HG02623 (cell line): ENCODE measurements at regions not wholly inside any gene's neighbourhood (a gene's known extent, or its start where the extent isn't known, plus 50 kb on each side); places are given as distances from the start of the nearest gene placed in this dataset.

Experiments used
- ATAC-seq: cut with Tn5 transposase; IDR thresholded peaks from one replicate; pipeline ENCODE4 v1.9.1; 2021; ENCODE audit warnings: moderate library complexity; ENCODE audit not compliant: unreplicated experiment

DNA sequence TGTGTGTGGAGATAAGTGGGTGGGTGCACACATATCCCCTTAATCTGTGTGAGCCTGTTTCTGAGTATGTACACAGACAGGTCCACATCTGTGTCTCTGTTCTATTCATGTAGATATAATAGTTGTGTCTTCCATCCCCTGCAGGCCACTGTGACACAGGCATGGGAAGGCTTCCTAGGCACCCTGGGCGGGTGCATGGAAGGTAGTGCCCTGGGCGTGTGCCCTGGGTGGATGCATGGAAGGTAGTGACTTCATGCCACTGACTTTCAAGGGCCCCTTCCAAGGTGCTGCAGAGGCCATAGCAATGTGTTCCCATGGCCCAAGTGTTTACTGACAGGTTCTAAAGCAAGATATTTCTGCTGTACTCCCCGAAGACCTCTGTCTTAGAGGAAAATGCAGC is 462.5 kb upstream of the HS6ST1 start:
- no peak for ATAC-seq

DNA sequence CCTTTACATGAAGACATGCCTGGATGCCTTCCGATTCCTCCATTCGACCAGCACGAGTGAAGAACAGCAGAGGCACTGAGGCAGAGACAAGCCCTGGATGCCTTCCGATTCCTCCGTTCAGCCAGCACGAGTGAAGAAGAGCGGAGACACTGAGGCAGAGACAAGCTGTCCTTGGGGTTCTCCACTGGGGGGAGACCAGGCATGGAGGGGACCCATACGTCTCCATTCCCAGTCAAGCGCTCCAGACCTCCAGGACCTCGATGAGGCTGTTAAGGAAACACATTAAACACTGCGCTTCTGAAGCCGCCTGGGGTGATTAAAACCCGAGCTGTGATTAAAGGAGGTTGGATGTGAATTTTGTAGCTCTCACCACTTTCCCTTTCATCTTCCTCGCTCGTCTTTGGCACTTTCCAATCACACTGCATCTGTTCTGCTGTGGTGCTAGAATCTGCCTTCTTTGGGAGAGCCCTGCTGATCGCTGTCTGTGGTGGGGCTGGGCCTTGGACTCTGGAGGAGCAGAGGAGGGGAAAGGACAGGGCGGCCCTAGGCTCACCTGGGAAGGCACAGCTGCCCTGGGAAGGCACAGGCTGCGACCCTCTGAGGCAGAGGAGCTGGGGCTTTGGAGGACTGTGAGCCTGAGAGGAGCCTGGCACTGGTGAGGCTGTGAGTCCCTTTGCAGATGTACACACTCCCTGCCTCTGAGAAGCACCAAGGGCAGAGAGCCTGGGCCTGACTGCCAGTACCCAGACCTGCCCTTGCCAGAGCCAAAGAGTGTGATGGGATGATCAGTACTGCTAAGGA is 463.1 kb upstream of the HS6ST1 start:
- no peak for ATAC-seq

DNA sequence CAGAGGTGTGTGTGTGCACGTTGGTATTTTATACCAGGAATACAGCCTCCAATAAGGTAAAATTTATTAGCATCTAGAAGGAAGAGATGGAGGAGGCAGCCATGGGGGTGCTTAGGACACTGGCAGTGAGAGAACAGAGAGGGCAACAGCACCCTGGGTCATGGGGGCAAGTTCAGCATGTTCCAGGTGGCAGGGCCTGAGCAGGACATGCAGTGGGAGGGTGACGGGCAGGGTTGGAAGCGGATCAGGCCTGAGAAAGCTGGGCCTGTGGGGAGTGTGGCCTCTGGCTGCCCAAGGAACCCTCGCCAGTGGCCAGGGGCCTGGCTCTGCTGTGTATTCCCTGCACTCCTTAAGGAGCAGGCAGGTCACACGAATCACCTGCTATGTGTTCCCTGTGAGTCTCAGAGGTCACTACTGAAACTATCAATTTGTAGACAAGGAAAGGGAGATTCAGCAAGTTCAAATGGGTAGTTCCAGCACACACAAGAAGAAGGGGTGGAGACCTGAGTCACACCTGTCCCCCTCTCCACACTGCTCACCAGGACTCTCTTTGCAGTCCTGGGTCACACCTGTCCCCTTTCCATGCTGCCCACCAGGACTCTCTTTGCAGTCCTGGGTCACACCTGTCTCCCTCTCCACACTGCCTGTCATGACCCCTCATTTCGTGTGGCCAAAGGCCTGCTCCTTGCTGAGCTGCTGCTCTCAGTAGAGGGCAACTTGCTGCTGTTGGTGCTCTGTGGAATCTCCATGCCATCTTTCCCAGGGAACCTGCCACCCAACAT is 463.9 kb upstream of the HS6ST1 start:
- no peak for ATAC-seq

DNA sequence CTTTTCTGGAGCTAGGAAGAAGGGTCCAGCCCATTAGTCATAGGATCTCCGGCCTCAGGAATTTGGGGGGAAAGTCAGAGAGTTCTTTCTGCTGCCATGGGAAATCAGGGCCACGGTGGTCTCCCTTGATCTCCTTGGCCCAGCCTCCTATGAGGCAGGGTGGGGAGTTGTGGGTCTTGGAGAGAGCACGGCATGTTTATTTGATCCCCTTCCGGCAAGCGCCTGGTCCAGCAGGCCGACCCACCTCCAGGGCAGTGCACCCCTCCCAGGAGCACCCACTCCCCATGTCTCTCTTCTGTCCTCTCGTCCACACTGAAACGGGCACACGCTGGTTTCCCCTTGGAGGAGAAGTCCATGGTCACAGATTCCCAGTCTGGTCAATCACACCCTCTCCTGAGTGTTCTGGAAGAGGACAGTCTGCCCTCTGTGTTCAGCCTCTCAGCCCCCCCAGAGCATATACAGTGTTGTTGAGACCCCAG is 464.6 kb upstream of the HS6ST1 start:
- no peak for ATAC-seq

DNA sequence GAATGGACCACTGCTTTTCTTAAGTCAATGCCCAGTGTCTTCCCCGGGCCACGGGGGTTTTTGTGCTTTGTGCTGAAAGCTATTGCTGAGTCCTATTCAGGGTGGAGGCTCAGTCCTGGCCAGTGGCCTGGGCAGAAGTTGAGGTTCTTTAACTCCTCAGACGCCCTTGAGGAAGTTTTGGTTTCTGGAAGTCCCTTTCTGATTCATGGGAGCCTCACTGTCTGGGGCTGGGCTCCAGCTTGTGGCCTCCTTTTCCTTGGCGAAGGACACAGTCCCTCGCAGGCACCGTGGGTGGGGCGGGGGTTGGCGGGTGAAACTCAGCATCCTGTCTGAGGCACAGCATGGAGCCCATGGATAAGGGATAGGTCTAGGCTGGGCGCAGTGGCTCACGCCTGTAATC is 465.2 kb upstream of the HS6ST1 start:
- no peak for ATAC-seq

DNA sequence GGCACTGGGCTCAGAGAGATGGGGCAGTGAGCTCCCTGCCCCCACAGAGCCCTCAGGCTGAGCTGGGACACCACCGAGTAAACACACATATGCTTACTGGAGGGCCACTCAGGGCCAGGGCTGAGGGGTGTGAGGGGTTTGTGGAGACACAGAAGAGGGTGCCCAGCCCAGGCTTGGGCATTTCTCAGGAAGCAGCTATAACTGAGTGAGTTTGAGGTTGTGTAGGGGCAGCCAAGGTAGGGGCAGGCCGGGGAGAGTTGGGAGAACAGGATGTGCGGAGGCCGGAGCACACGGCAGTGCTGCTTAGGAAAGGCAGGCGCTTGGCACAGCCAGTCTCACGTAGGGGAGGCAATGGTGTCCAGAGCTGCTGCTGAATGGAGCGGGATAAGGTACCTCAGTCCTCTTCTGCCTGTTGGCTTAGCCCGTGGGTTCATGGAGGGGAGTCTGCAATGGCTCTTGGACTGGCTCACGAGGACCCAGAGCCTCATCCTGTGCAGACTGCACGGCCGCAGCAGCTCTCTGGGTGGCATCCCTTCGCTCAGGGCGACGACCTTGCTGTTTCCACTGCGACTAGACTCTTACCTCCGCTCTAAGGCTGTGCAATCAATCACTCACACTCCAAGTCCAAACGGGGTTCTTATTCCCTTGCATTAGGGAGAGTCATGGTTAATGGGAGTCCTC is 466.1 kb upstream of the HS6ST1 start:
- no peak for ATAC-seq

DNA sequence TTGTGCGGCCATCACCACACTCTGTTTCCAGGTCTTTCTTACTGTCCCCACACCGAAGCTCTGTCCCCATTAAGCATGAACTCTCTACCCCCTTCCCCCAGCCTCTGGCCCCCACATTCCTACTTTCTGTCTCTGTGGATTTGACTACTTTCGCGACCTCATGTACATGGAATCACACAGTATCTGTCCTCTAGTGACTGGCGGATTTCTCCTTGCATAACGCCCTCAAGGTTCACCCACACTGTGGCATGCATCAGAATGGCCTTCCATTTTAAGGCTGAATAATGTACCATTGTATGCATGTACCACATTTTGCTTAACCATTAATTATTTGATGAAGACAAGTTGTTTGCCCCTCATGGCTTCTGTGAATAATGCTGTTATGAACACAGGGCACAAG is 467.6 kb upstream of the HS6ST1 start:
- no peak for ATAC-seq

DNA sequence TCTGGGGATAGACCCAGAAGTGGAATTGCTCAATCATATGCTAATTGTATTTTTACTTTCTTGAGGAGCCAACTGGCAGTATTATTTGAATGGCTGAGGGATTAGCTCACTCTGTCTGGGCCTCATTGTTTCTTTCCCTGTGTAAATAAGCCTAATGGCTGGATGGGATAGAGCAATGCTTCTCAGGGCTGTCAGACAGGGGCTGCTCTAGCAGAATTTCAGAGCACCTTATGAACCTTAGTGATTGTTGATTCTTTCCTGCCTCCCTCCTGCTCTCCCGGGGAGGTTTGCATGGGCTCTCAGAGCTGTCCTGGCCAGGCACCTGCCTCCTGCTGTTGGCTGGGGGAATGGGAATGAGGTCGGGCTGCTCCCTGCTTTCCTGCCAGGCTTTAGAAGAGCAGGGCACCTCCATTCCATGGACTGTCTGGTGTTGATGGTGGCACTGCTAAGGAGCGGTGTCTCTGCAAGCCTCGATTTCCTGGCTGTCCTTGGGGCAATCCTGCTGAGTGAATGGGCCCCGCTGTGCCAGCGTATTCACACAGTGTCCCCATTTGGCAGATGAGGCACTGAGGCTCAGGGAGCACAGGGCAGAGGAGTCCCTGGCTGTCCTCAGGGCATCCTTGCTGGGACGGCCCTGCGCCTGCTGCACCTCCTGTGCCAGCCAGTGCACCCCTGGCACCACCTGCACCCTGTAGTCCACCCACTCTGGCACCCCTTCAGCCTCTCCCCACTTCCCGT is 468.2 kb upstream of the HS6ST1 start:
- no peak for ATAC-seq

DNA sequence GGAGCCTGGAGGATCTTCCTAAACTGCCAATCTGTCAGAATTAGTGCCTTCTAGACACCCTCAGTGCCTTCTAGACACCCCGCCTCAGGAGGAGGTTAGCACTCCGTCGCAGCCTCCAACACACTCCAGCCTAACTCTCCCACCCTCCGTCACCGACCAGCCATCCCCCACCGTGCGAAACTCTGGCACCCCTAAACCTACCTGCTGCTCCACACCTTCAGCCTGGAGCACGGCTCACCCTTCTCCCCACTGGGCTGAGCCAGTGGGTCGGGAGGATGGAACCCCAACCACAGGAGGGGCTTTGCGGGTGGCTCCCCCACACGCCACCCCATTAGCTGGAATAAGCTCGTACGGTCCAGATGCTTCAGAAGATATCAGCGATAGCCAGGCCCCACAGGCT is 468.9 kb upstream of the HS6ST1 start:
- ATAC-seq, result no peak

DNA sequence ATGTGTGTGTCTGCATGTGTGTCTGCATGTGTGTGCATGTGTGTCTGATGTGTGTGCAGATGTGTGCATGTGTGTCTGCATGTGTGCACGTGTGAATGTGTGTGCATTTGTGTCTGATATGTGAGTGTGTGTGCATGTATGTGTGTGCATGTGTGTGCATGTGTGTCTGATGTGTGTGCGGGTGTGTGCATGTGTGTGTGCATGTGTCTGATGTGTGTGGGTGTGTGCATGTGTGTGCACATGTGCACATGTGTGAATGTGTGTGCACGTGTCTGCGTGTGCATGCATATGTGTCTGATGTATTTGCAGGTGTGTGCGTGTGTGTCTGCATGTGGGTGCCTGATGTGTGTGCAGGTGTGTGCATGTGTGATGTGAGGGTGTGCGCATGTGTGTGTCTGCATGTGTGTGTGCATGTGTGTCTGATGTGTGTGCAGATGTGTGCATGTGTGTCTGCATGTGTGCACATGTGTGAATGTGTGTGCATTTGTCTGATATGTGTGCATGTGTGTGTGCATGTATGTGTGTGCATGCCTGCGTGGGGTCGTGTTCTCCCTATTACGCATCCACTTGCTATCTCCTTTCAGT is 470.1 kb upstream of the HS6ST1 start:
- ATAC-seq, result no peak

DNA sequence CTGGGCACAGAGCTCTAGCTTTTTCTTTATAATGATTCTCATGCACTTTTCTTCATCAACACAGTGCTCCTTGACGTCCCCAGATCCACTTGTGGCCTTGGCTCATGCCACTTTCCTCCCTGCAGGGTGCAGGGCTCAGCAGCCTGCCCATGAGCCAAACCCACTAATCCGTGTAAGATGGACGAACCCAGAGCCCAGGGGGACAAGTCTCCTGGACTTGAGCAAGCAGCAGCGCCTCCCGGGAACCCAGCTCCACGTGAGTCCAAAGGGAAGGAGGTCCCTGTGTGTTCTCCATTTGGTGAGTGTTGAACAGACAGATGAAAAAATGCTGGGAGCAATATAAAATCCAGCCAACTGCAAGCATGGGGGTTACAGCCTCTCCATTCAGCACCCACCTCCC is 470.6 kb upstream of the HS6ST1 start:
- ATAC-seq, result no peak

DNA sequence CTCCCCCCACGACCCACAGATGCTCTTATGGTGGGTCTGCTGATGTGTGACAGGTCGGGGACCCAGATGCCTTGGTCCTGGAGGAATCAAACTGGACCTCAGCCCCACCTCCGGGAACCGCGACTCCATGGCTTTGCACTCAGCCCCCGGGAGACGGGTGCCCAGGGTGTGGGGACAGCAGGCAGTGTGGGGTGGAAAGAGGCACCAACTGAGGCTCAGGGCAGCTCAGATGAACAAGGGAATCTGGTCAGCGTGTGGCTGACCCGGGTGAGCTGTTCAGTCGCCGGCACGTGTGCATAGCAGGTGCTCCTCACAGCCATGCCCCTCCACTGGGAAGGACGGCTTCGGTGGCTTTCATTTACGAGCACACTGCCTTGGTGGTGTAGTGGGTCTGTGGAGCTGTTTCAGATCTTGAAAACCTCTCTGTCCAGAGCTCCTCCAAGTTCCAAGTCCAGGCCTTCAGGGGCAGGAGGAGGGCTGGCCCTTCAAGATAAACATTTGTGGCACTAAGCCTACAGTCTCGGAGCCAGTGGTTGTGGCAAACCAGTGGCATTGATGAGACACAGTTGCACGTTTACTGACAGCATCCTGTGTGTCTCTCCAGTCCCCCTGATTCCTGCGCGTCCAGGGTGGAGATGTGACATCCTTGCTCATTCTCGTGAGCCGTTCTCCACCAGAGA is 471.2 kb upstream of the HS6ST1 start:
- ATAC-seq, result no peak

DNA sequence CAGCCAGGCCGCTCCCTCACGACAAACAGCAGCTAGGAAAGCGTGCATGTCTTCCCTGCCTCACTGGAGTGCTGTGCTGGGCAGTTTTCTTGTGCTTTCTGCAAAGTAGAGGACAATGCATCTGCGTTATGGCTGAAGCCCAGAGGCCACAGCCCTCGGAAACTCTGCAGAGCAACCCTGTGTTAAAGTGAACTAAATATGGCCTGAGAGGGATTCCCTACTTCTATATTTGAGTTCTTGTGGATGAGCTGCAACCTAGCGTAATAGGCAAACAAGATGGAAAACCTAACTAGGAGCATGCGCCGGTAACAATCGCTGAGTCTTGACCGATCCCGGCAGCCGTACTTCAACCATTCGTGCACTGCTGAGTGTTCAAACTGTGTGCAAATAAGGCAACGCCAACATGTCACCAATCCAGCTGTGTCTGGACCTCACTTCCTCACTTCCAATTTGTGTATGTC is 471.9 kb upstream of the HS6ST1 start:
- ATAC-seq, result no peak

DNA sequence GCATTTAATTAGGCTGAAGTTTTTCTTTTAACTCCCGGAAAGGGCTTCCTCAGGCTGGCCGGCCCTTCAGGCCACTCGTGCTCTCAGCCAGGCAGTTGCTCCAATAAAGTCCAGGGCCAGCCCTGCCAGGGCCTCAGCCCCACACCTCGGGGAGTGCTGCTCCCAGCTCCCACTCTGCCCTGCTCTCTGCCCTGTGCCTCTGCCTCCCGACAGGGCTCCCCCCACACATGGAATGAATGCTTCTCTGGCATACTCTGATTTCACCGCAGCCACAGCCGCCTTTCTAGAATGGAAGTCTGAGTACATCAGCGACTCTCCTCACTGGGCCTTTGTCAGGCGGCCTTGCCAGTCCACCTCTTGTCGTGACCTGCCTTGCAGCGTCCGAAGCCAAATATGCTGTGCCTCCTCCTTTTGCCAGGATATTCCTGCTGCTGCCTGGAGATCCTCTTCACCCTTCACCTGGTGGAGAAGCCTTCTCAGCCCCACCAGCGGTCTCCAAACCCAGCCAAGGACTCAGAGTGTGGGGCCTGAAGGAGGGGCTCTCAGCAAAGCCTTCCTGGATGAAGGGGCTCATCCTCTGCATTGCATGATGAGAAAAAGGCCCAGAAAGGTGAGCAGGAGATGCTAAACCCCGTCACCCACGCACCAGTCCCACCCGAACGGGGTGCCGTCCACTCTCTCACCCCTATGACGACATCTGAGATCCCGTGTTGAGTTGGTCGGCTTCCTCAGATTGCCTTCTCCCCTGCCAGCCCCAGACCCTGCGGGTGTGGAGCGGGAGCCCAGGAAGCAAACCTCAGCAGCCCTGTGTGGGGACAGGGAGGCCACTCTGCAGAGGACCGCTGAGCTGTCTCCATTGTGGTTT is 472.7 kb upstream of the HS6ST1 start:
- no peak for ATAC-seq

DNA sequence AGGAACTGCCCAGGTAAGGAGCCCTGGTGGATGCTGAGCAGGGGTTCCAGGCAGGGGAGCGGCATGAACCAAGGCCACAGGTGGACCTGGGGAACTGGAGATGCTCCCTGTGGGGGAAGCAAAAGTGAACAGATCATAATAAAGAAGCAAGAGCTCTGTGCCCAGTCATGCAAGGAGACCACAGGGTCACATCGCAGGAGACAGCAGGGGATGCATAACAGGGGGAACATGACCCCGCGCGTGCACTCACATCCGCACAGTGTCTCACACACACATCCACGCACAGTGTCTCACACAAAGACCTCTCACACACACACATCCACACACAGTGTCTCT is 473.3 kb upstream of the HS6ST1 start:
- ATAC-seq, result no peak

DNA sequence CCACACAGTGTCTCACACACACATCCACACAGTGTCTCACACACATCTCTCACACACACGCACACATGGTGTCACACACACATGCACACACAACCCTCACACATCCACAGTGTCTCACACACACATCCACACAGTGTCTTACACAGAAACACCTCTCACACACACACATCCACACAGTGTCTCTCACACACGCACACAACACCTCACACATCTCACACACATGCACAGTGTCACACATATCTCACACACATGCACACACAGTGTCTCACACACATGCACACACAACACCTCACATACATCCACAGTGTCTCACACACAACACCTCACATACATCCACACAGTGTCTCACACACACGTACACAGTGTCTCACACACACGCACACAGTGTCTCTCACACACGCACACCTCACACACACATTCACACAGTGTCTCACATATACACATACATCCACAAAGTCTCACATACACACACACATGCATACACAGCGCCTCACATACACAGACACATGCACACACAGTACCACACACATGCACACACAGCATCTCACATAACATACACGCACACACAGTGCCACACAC is 473.9 kb upstream of the HS6ST1 start:
- ATAC-seq, result no peak

DNA sequence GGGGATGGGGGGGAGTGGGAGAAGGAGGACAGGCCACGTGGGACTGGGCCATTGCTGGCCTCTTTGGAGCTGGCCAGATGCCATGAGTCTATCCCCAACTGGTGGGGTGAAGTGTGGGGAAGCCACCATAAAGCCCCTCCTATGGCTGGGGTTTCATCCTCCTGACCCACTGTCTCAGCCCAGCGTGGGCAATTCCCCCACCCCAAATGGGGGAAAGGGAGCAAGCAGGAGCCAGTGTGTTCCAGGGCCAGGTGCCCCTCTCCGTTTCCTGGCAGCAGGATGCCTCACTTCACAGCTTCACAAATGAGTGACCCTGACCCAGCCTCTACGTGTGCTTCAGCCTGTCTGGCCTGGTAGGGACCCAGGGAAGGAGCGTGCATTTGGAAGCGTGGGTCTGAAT is 474.7 kb upstream of the HS6ST1 start:
- ATAC-seq, result no peak

DNA sequence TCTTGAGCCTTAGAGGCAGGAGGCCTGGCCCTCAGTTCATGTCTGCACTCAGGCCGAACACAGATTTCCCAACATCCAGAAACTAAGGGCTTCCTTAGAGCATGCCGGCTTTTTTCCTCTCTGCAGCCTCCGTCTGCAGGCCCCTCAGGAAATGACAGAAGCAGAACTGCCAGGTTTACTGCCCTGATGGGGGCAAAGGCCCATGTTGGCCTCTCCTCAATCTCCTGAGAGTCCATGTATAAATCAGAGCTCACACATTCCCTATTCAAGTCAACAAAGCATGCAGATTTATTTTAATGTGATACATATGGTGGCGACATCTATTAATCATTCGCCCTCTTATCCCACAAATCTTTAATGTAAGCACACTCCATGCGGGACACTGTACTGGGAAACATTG is 475.6 kb upstream of the HS6ST1 start:
- no peak for ATAC-seq

DNA sequence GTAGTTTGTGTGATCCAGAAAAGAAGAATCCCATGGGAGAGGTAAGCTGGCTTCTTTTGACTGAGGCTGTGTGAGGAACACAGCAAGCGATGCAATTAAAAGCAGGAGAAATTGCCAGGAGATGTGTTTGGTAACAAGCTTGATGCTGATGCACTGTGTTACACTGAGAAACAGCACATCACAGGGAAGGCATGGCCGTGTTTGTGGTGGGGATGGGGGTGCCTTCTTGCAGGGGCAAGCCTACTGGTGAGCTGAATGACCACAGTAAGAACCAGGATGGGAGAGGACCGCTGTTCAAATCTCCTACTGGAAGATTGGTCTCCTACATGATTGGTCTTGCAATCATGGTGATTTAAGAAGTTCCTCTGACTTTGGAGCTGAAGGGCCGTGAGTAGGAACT is 477.7 kb upstream of the HS6ST1 start:
- no peak for ATAC-seq
